IMR-90 (cell line): ENCODE measurements at regions not wholly inside any gene's neighbourhood (a gene's known extent, or its start where the extent isn't known, plus 50 kb on each side); places are given as distances from the start of the nearest gene placed in this dataset.

Source experiments
- BHLHE40 ChIP-seq: fragments of 150-350 bp; IDR thresholded peaks from 2 replicates; pipeline ENCODE4 v1.6.1; 2016; ENCODE audit warnings: mild to moderate bottlenecking, low read depth, low read length
- CEBPB ChIP-seq: IDR thresholded peaks from 2 replicates; pipeline ENCODE4 v1.6.1; 2012; ENCODE audit warnings: low read depth, low read length, improper control_type of control experiment
- FOS ChIP-seq: fragments of 150-350 bp; IDR thresholded peaks from 2 replicates; pipeline ENCODE4 v1.6.1; 2016; ENCODE audit warnings: low read depth, low read length
- MXI1 ChIP-seq: IDR thresholded peaks from 2 replicates; pipeline ENCODE4 v1.6.1; 2012; ENCODE audit warnings: low read depth, mild to moderate bottlenecking, low read length, moderate library complexity, borderline replicate concordance
- POLR2A ChIP-seq: IDR thresholded peaks from 2 replicates; pipeline ENCODE4 v1.6.1; 2012; ENCODE audit warnings: mild to moderate bottlenecking, low read depth, low read length
- RAD21 ChIP-seq: IDR thresholded peaks from 2 replicates; pipeline ENCODE4 v1.6.1; 2012; ENCODE audit warnings: low read length, improper control_type of control experiment
- RCOR1 ChIP-seq: IDR thresholded peaks from 2 replicates; pipeline ENCODE4 v1.6.1; 2012; ENCODE audit warnings: mild to moderate bottlenecking, low read length, improper control_type of control experiment; ENCODE audit not compliant: insufficient replicate concordance
- RFX5 ChIP-seq: IDR thresholded peaks from 2 replicates; pipeline ENCODE4 v1.8.0; 2012; ENCODE audit warnings: low read depth, mild to moderate bottlenecking, low read length, moderate library complexity
- SMC3 ChIP-seq: fragments of 150-350 bp; IDR thresholded peaks from 2 replicates; pipeline ENCODE4 v1.6.1; 2016; ENCODE audit warnings: low read depth, mild to moderate bottlenecking, antibody characterized with exemption, low read length, moderate library complexity
- TF ChIP-seq, protein P1 (sequence below): conservative IDR thresholded peaks from 2 replicates; pipeline ENCODE4 v1.5.1; 2012; ENCODE audit warnings: mild to moderate bottlenecking, low read depth, low read length, improper control_type of control experiment
- TF ChIP-seq, protein P2 (sequence below): fragments of 150-350 bp; IDR thresholded peaks from 2 replicates; pipeline ENCODE4 v1.6.1; 2017; ENCODE audit warnings: mild to moderate bottlenecking, antibody characterized with exemption, low read length, low read depth
- TF ChIP-seq, protein P3 (sequence below): fragments of 150-350 bp; IDR thresholded peaks from 2 replicates; pipeline ENCODE4 v1.6.1; 2016; ENCODE audit warnings: low read depth, mild to moderate bottlenecking, low read length, moderate library complexity, borderline replicate concordance

DNA sequence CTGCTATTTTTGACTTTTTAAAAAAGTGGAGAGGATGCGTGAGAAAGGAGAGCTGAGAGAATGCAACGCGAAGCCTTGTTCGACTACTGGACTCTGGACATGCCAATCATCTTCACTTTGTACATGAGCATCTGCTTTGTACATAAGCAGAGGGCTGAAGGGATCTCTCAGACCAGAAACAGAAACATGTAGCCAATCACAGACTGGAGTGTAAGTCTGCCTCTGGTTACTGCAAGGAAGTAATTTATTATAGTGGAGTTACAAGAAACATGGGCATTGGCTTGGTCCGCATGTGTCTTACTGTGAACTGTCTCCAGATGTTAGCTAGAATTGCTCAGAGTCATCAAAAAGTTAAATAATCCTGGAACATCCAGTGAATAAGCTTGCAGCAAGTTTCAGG is 190.0 kb upstream of the GRAMD2B start:
- TF ChIP-seq RCOR1 (no peak), RFX5 (no peak), BHLHE40 (no peak), MXI1 (no peak), SMC3 (no peak), POLR2A (no peak), CEBPB (no peak), FOS (no peak), RAD21 (no peak)
- TF ChIP-seq, protein P1, sequence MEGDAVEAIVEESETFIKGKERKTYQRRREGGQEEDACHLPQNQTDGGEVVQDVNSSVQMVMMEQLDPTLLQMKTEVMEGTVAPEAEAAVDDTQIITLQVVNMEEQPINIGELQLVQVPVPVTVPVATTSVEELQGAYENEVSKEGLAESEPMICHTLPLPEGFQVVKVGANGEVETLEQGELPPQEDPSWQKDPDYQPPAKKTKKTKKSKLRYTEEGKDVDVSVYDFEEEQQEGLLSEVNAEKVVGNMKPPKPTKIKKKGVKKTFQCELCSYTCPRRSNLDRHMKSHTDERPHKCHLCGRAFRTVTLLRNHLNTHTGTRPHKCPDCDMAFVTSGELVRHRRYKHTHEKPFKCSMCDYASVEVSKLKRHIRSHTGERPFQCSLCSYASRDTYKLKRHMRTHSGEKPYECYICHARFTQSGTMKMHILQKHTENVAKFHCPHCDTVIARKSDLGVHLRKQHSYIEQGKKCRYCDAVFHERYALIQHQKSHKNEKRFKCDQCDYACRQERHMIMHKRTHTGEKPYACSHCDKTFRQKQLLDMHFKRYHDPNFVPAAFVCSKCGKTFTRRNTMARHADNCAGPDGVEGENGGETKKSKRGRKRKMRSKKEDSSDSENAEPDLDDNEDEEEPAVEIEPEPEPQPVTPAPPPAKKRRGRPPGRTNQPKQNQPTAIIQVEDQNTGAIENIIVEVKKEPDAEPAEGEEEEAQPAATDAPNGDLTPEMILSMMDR = no peak
- TF ChIP-seq, protein P2, sequence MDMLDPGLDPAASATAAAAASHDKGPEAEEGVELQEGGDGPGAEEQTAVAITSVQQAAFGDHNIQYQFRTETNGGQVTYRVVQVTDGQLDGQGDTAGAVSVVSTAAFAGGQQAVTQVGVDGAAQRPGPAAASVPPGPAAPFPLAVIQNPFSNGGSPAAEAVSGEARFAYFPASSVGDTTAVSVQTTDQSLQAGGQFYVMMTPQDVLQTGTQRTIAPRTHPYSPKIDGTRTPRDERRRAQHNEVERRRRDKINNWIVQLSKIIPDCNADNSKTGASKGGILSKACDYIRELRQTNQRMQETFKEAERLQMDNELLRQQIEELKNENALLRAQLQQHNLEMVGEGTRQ = no peak
- TF ChIP-seq, protein P3, sequence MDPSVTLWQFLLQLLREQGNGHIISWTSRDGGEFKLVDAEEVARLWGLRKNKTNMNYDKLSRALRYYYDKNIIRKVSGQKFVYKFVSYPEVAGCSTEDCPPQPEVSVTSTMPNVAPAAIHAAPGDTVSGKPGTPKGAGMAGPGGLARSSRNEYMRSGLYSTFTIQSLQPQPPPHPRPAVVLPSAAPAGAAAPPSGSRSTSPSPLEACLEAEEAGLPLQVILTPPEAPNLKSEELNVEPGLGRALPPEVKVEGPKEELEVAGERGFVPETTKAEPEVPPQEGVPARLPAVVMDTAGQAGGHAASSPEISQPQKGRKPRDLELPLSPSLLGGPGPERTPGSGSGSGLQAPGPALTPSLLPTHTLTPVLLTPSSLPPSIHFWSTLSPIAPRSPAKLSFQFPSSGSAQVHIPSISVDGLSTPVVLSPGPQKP = no peak
